Esophagus muscularis mucosa (tissue), 4 donors: ENCODE measurements at regions not wholly inside any gene's neighbourhood (a gene's known extent, or its start where the extent isn't known, plus 50 kb on each side); places are given as distances from the start of the nearest gene placed in this dataset.
A peak's percentile ranks its signal among the peaks of the same experiment; 100 is the strongest.

ENCODE experiments used
- DNase-seq: peaks from one replicate; pipeline ENCODE4 v3.0.0-alpha.2; 2017; ENCODE audit errors: extremely low spot score
- H3K27ac ChIP-seq, 4 donors: fragments of 200-600 bp; sonication (generic); replicated peaks in 1 of 4; 1 replicate in 3 of 4; 2 replicates in 1 of 4; pipeline ENCODE4 v1.5.1; 2016 to 2019; ENCODE audit warnings: mild to moderate bottlenecking in 1 of 4
- H3K27me3 ChIP-seq, 4 donors: fragments of 200-600 bp; sonication (generic); one replicate each; pipeline versions ENCODE4 v1.5.1 to v1.6.0; 2016 to 2019
- H3K36me3 ChIP-seq, 4 donors: fragments of 200-600 bp; sonication (generic); one replicate each; pipeline ENCODE4 v1.5.1; 2016 to 2019
- H3K4me1 ChIP-seq, 4 donors: fragments of 200-600 bp; sonication (generic); one replicate each; pipeline ENCODE4 v1.5.1; 2016 to 2019
- H3K4me3 ChIP-seq, 4 donors: fragments of 200-600 bp; sonication (generic); 1 replicate in 2 of 4; 2 replicates in 2 of 4; pipeline ENCODE4 v1.5.1; 2016 to 2019; ENCODE audit warnings: mild to moderate bottlenecking in 4 of 4, moderate library complexity in 1 of 4
- H3K9me3 ChIP-seq, 4 donors: fragments of 200-600 bp; sonication (generic); 1 replicate in 3 of 4; 2 replicates in 1 of 4; pipeline ENCODE4 v1.5.1; 2016 to 2019
- EP300 ChIP-seq: sonication (generic); formaldehyde crosslinking; IDR thresholded peaks from one replicate; pipeline ENCODE4 v1.6.1; 2017; ENCODE audit warnings: antibody characterized with exemption
- POLR2A ChIP-seq: fragments of 450-650 bp; IDR thresholded peaks from one replicate; pipeline ENCODE4 v1.6.1; 2017; ENCODE audit warnings: antibody characterized with exemption, moderate library complexity, mild to moderate bottlenecking, low read depth
- POLR2AphosphoS5 ChIP-seq, 2 donors: sonication (generic); formaldehyde crosslinking; IDR thresholded peaks; one replicate each; pipeline ENCODE4 v1.6.1; 2017; ENCODE audit warnings: antibody characterized with exemption in 2 of 2
- WGBS: methylation state at CpG from one replicate; pipeline ENCODE4 v1.1.5; 2018; 5-methylcytosine and 5-hydroxymethylcytosine counted together
- intact Hi-C: fragments of 100-400 bp; cut with DNase I; formaldehyde crosslinking; loops from one replicate; pipeline ENCODE4 v1.15.1; 2023
- TF ChIP-seq, protein P1 (sequence below), 3 experiments: fragments of 200-600 bp in 2 of 3; fragments of 450-650 bp in 1 of 3; sonication (generic) in 2 of 3; IDR thresholded peaks; one replicate each; pipeline ENCODE4 v1.5.1; 2017 to 2019; ENCODE audit warnings: antibody characterized with exemption in 3 of 3, mild to moderate bottlenecking in 2 of 3, moderate library complexity in 1 of 3

GRCh38 chr16:86030116-86030515 lies 131.2 kb downstream of the IRF8 start:
- Histone ChIP-seq H3K27me3 (no peaks in the 10 kb centered on the region), H3K36me3 (no peaks in the 10 kb centered on the region), H3K4me3 (no peak overlapping the region), H3K9me3 (peaks cover 0 to under 1% (median 0%) of the 10 kb centered on the region in 4 donors), H3K27ac (peak overlapping the region in 3 of 4 donors; percentile 44 to 71 (median 54)), H3K4me1 (peaks cover 8 to 48% (median 45%) of the 10 kb centered on the region in 4 donors)
- no peak for DNase-seq
- intact Hi-C loops, result no loop called here
- TF ChIP-seq EP300, result no peak
- TF ChIP-seq POLR2AphosphoS5 (IDR thresholded peaks at IDR 0.05), result no peak
- TF ChIP-seq POLR2A, result no peak
- TF ChIP-seq, protein P1, sequence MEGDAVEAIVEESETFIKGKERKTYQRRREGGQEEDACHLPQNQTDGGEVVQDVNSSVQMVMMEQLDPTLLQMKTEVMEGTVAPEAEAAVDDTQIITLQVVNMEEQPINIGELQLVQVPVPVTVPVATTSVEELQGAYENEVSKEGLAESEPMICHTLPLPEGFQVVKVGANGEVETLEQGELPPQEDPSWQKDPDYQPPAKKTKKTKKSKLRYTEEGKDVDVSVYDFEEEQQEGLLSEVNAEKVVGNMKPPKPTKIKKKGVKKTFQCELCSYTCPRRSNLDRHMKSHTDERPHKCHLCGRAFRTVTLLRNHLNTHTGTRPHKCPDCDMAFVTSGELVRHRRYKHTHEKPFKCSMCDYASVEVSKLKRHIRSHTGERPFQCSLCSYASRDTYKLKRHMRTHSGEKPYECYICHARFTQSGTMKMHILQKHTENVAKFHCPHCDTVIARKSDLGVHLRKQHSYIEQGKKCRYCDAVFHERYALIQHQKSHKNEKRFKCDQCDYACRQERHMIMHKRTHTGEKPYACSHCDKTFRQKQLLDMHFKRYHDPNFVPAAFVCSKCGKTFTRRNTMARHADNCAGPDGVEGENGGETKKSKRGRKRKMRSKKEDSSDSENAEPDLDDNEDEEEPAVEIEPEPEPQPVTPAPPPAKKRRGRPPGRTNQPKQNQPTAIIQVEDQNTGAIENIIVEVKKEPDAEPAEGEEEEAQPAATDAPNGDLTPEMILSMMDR (IDR thresholded peaks at IDR 0.05), result no peak
- WGBS, result 95% methylated on average over 10 of the region's 10 CpGs

DNA sequence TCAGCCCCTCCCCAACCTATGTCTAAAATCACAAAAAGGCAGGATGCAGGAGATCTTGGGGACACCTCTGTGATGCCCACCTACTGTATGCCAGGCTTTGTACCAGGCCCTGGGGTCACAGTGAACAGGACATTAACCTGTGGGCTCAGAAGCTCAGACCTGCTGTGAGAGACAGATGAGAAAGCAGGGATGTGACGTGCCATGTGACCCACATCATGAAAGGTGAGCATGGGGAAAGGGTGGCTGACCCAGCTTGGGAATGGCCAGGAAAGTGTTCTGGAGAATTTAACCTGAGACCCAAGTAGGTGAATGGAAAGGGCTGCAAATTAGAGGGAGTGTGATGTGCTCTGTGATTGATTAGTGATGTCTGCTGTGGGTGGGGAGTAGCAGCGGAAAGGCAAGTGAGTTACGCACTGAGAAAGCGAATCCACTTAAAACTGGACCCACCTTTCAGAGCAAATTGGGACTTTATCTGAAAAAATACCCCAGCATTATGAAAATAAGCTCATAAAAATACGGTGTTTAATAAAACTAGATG lies 132.2 kb downstream of the IRF8 start:
- Histone ChIP-seq H3K4me1 (peaks cover 8 to 48% (median 45%) of the 10 kb centered on the region in 4 donors), H3K27ac (peak overlapping the region in 1 of 4 donors; percentile 71), H3K27me3 (no peaks in the 10 kb centered on the region), H3K36me3 (no peaks in the 10 kb centered on the region), H3K4me3 (no peak overlapping the region), H3K9me3 (no peaks in the 10 kb centered on the region)
- intact Hi-C loops, result no loop called here
- 92% methylated on average over 5 of the region's 5 CpGs for WGBS
- TF ChIP-seq POLR2AphosphoS5 (IDR thresholded peaks at IDR 0.05) (no peak), EP300 (no peak), POLR2A (no peak)
- TF ChIP-seq, protein P1 (IDR thresholded peaks at IDR 0.05), result no peak
- DNase-seq, result no peak

- intact Hi-C loops, result no loop called here
- WGBS, result 47% methylated on average over 18 of the region's 19 CpGs
- Histone ChIP-seq H3K9me3 (no peaks in the 10 kb centered on the region), H3K4me1 (peaks cover 8 to 48% (median 46%) of the 10 kb centered on the region in 4 donors), H3K36me3 (no peaks in the 10 kb centered on the region), H3K27ac (peak overlapping the region; percentile 57 to 77 (median 64)), H3K4me3 (no peak overlapping the region), H3K27me3 (no peaks in the 10 kb centered on the region)
- no peak for TF ChIP-seq POLR2A
- peak in 1 of 2 donors; percentile 17 for TF ChIP-seq POLR2AphosphoS5 (IDR thresholded peaks at IDR 0.05)
- TF ChIP-seq, protein P1 (IDR thresholded peaks at IDR 0.05), result no peak
- no peak for DNase-seq
Measured at GRCh38 chr16:86033016-86033474, 134.1 kb downstream of the IRF8 start.

DNA sequence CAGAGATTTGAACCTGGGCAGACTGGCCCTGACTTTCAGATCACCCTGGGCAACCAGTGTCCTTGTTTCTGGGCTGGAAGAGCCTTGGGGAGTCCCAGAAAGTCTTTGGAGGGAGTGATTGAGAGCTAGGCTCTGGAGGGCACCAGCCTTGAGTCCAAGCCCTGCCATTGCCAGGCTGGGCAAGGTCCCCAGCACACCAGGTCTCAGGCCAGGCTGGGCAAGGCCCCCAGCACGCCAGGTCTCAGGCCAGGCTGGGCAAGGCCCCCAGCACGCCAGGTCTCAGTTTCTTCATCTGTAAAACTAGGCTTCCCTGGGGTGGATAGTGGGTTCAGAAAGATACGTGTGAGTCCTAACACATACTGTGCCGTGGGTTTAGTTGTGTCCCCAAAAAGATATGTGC lies 135.0 kb downstream of the IRF8 start:
- H3K9me3 ChIP-seq, result no peaks in the 10 kb centered on the region
- H3K27me3 ChIP-seq, result no peaks in the 10 kb centered on the region
- H3K4me1 ChIP-seq, result peaks cover 8 to 53% (median 51%) of the 10 kb centered on the region in 4 donors
- intact Hi-C loops, result no loop called here
- H3K4me3 ChIP-seq, result no peak overlapping the region
- H3K36me3 ChIP-seq, result no peaks in the 10 kb centered on the region
- H3K27ac ChIP-seq, result peak overlapping the region in 2 of 4 donors; percentile 27 to 77
- TF ChIP-seq POLR2A (no peak), POLR2AphosphoS5 (IDR thresholded peaks at IDR 0.05) (no peak), EP300 (no peak)
- TF ChIP-seq, protein P1 (IDR thresholded peaks at IDR 0.05), result no peak
- DNase-seq, result no peak
- WGBS, result 80% methylated on average over 4 of the region's 4 CpGs
